ENCODE measurements at regions not wholly inside any gene's neighbourhood (a gene's known extent, or its start where the extent isn't known, plus 50 kb on each side); places are given as distances from the start of the nearest gene placed in this dataset.

DNA sequence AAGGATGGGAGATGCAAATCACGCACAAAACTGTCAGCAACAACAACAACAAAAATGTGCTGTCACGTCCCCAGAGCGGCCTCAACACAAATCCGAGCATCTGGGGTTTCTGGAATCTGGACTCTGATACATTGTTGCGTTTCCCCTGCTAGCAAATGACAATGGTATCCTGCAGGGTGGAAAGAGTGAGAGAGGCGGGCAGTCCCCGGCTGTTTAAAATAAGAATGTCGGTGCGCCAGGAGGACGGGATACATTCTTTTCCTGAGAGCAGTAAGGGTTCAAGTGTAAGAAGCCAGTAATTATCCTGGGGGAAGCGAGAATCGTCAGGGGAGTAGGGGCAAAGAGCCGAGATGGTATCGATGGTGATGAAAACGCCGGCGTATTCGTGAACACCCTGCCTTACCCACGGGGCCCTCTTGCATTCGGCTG, 310.2 kb downstream of the ASMT start (continued):
- TF ChIP-seq, protein P1, sequence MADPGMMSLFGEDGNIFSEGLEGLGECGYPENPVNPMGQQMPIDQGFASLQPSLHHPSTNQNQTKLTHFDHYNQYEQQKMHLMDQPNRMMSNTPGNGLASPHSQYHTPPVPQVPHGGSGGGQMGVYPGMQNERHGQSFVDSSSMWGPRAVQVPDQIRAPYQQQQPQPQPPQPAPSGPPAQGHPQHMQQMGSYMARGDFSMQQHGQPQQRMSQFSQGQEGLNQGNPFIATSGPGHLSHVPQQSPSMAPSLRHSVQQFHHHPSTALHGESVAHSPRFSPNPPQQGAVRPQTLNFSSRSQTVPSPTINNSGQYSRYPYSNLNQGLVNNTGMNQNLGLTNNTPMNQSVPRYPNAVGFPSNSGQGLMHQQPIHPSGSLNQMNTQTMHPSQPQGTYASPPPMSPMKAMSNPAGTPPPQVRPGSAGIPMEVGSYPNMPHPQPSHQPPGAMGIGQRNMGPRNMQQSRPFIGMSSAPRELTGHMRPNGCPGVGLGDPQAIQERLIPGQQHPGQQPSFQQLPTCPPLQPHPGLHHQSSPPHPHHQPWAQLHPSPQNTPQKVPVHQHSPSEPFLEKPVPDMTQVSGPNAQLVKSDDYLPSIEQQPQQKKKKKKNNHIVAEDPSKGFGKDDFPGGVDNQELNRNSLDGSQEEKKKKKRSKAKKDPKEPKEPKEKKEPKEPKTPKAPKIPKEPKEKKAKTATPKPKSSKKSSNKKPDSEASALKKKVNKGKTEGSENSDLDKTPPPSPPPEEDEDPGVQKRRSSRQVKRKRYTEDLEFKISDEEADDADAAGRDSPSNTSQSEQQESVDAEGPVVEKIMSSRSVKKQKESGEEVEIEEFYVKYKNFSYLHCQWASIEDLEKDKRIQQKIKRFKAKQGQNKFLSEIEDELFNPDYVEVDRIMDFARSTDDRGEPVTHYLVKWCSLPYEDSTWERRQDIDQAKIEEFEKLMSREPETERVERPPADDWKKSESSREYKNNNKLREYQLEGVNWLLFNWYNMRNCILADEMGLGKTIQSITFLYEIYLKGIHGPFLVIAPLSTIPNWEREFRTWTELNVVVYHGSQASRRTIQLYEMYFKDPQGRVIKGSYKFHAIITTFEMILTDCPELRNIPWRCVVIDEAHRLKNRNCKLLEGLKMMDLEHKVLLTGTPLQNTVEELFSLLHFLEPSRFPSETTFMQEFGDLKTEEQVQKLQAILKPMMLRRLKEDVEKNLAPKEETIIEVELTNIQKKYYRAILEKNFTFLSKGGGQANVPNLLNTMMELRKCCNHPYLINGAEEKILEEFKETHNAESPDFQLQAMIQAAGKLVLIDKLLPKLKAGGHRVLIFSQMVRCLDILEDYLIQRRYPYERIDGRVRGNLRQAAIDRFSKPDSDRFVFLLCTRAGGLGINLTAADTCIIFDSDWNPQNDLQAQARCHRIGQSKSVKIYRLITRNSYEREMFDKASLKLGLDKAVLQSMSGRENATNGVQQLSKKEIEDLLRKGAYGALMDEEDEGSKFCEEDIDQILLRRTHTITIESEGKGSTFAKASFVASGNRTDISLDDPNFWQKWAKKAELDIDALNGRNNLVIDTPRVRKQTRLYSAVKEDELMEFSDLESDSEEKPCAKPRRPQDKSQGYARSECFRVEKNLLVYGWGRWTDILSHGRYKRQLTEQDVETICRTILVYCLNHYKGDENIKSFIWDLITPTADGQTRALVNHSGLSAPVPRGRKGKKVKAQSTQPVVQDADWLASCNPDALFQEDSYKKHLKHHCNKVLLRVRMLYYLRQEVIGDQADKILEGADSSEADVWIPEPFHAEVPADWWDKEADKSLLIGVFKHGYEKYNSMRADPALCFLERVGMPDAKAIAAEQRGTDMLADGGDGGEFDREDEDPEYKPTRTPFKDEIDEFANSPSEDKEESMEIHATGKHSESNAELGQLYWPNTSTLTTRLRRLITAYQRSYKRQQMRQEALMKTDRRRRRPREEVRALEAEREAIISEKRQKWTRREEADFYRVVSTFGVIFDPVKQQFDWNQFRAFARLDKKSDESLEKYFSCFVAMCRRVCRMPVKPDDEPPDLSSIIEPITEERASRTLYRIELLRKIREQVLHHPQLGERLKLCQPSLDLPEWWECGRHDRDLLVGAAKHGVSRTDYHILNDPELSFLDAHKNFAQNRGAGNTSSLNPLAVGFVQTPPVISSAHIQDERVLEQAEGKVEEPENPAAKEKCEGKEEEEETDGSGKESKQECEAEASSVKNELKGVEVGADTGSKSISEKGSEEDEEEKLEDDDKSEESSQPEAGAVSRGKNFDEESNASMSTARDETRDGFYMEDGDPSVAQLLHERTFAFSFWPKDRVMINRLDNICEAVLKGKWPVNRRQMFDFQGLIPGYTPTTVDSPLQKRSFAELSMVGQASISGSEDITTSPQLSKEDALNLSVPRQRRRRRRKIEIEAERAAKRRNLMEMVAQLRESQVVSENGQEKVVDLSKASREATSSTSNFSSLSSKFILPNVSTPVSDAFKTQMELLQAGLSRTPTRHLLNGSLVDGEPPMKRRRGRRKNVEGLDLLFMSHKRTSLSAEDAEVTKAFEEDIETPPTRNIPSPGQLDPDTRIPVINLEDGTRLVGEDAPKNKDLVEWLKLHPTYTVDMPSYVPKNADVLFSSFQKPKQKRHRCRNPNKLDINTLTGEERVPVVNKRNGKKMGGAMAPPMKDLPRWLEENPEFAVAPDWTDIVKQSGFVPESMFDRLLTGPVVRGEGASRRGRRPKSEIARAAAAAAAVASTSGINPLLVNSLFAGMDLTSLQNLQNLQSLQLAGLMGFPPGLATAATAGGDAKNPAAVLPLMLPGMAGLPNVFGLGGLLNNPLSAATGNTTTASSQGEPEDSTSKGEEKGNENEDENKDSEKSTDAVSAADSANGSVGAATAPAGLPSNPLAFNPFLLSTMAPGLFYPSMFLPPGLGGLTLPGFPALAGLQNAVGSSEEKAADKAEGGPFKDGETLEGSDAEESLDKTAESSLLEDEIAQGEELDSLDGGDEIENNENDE (IDR thresholded peaks at IDR 0.05; ENCODE audit: insufficient replicate concordance, low read length): peak; percentile 47
- TF ChIP-seq TEAD4 (IDR thresholded peaks at IDR 0.05; ENCODE audit: low read depth, low read length): peak; percentile 88; the same call in 1 of the 2 replicates
- no peak for TF ChIP-seq SP4 (IDR thresholded peaks at IDR 0.05; ENCODE audit: low read length)
- TF ChIP-seq SIN3A (conservative IDR thresholded peaks at IDR 0.05 in 1 of 2, IDR thresholded peaks at IDR 0.05 in 1 of 2; ENCODE audit: low read depth in 1 of 2, low read length in 2 of 2): 0 out of 4 replicates have a peak, but pooled peaks of 1 of the 2 experiments have one; percentile 45
- 0 out of 2 replicates have a peak, but pooled peaks have one; percentile 77 for TF ChIP-seq RXRA (IDR thresholded peaks at IDR 0.05; ENCODE audit: insufficient read depth, low read depth, low read length)
- peak; percentile 8 for TF ChIP-seq TAF7 (optimal IDR thresholded peaks at IDR 0.05; ENCODE audit: borderline replicate concordance, low read depth, low read length)
- TF ChIP-seq HDAC2 (IDR thresholded peaks at IDR 0.05; ENCODE audit: borderline replicate concordance in 1 of 2, low read depth in 2 of 2, low read length in 2 of 2): peak in 1 of 2 experiments; percentile 86; a peak in 2 of 4 replicates
- TF ChIP-seq TAF1 (IDR thresholded peaks at IDR 0.05; ENCODE audit: low read depth, low read length): 0 out of 2 replicates have a peak, but pooled peaks have one; percentile 41
- TF ChIP-seq RNF2 (IDR thresholded peaks at IDR 0.05; ENCODE audit: borderline replicate concordance, low read depth, low read length, missing control alignments, poor library complexity, severe bottlenecking): no peak
- TF ChIP-seq NRF1 (IDR thresholded peaks at IDR 0.05; ENCODE audit: low read depth, low read length): no peak
- peak; percentile 59 for TF ChIP-seq JUND (IDR thresholded peaks at IDR 0.05; ENCODE audit: low read length)

Data from H1 (cell line).